Neural crest cell (in vitro differentiated cells): ENCODE measurements at regions not wholly inside any gene's neighbourhood (a gene's known extent, or its start where the extent isn't known, plus 50 kb on each side); places are given as distances from the start of the nearest gene placed in this dataset.

Source experiments
- DNase-seq: peaks from one replicate; pipeline ENCODE4 v3.0.0; 2021; ENCODE audit warnings: low read depth, mixed read lengths, low spot score
- H3K27ac Mint-ChIP-seq: one replicate; pipeline ENCODE4 v1.8.0; 2021; ENCODE audit warnings: mild to moderate bottlenecking, mixed read lengths; ENCODE audit not compliant: unreplicated experiment
- H3K27me3 Mint-ChIP-seq: 2 replicates; pipeline ENCODE4 v1.8.0; 2021; ENCODE audit warnings: low read depth, mild to moderate bottlenecking, mixed read lengths
- H3K36me3 Mint-ChIP-seq: 2 replicates; pipeline ENCODE4 v1.8.0; 2021; ENCODE audit warnings: low read depth, mild to moderate bottlenecking, mixed read lengths
- H3K4me1 Mint-ChIP-seq: 2 replicates; pipeline ENCODE4 v1.8.0; 2021; ENCODE audit warnings: mixed read lengths
- H3K4me3 Mint-ChIP-seq: one replicate; pipeline ENCODE4 v1.8.0; 2021; ENCODE audit warnings: mild to moderate bottlenecking, mixed read lengths
- H3K9me3 Mint-ChIP-seq: 2 replicates; pipeline ENCODE4 v1.8.0; 2021; ENCODE audit warnings: mixed read lengths
- CTCF ChIP-seq: fragments of 200-600 bp; sonication (generic); conservative IDR thresholded peaks from 2 replicates; pipeline ENCODE4 v1.5.0; 2021; ENCODE audit warnings: antibody characterized with exemption, mild to moderate bottlenecking

GRCh38 chr2:185201063-185201462, 537.5 kb upstream of the FSIP2 start:
- H3K27me3 Mint-ChIP-seq: no peaks in the 10 kb centered on the region
- no peaks in the 10 kb centered on the region for H3K9me3 Mint-ChIP-seq
- H3K4me1 Mint-ChIP-seq: no peaks in the 10 kb centered on the region
- no peak for TF ChIP-seq CTCF
- no peaks in the 10 kb centered on the region for H3K36me3 Mint-ChIP-seq
- no peak overlapping the region for H3K27ac Mint-ChIP-seq
- H3K4me3 Mint-ChIP-seq: no peak overlapping the region
- no peak for DNase-seq

GRCh38 chr2:185202381-185202780, 536.2 kb upstream of the FSIP2 start:
- DNase-seq: no peak
- Mint-ChIP-seq H3K27me3 (no peaks in the 10 kb centered on the region), H3K27ac (no peak overlapping the region), H3K4me3 (no peak overlapping the region), H3K36me3 (no peaks in the 10 kb centered on the region), H3K4me1 (no peaks in the 10 kb centered on the region), H3K9me3 (no peaks in the 10 kb centered on the region)
- no peak for TF ChIP-seq CTCF

DNA sequence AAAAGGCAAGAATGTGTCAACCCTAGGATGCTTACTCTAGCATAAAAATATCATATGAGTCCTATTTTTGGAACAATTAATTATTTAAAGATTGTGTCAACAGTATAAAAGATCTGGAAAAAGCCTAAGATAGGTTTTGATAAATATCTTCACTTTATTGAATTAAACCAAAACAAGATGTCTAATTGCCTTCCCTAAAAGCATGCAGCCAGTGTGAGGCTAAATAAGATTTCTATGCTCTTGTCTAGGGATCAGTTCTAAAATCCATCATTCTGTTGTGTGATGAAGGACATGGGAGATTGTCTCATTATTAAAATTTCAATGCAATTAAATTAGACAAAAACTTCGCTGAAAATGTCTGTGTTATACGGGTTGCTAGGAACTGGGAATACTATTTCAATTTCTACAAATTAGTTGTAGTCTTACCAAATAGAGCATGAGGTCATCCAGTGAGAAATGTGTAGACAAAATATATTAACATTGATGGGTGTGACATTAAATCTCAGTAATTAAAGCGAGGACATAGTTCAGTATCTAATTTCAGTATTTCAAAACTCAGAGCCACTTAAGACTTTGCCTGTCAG, 535.6 kb upstream of the FSIP2 start:
- no peaks in the 10 kb centered on the region for H3K4me1 Mint-ChIP-seq
- H3K27ac Mint-ChIP-seq: no peak overlapping the region
- H3K36me3 Mint-ChIP-seq: no peaks in the 10 kb centered on the region
- H3K4me3 Mint-ChIP-seq: no peak overlapping the region
- DNase-seq: no peak
- TF ChIP-seq CTCF: no peak
- no peaks in the 10 kb centered on the region for H3K27me3 Mint-ChIP-seq
- H3K9me3 Mint-ChIP-seq: no peaks in the 10 kb centered on the region

- peak; percentile 26 for DNase-seq
- Mint-ChIP-seq H3K4me3 (no peak overlapping the region), H3K9me3 (no peaks in the 10 kb centered on the region), H3K4me1 (peaks cover 4% of the 10 kb centered on the region), H3K27me3 (no peaks in the 10 kb centered on the region), H3K36me3 (no peaks in the 10 kb centered on the region), H3K27ac (no peak overlapping the region)
- peak; percentile 73 for TF ChIP-seq CTCF
These were observed 530.3 kb upstream of the FSIP2 start for GRCh38 chr2:185208261-185208660.

DNA sequence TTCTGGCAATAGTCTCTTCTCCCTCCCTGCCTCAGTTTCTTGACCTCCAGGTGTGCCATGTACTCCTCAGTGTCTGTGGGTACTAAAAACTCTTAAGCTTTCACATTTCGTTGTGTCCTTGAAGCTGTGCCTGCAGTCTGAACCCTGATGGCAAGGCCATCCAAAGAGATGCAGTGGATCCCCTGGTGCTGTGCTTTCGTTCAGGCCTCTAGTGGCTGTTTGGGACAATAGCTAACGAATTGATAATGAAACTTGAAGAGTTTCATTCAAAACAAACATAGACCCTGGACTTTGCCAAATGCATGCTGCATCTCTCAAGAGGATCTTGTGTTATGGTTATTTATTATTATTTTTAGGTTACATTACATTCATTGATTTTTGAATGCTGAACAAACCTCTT, 523.1 kb upstream of the FSIP2 start:
- no peak for TF ChIP-seq CTCF
- Mint-ChIP-seq H3K4me1 (peaks cover 6% of the 10 kb centered on the region), H3K27ac (no peak overlapping the region), H3K27me3 (no peaks in the 10 kb centered on the region), H3K4me3 (no peak overlapping the region), H3K9me3 (no peaks in the 10 kb centered on the region), H3K36me3 (no peaks in the 10 kb centered on the region)
- DNase-seq: no peak
